Lower leg skin (tissue), 3 donors: ENCODE measurements at regions not wholly inside any gene's neighbourhood (a gene's known extent, or its start where the extent isn't known, plus 50 kb on each side); places are given as distances from the start of the nearest gene placed in this dataset.

ENCODE experiments used
- CTCF ChIP-seq, 3 donors: fragments of 450-650 bp; IDR thresholded peaks; one replicate each; pipeline ENCODE4 v1.5.1; 2016; ENCODE audit warnings: antibody characterized with exemption in 3 of 3, mild to moderate bottlenecking in 3 of 3, moderate library complexity in 2 of 3
- POLR2A ChIP-seq, 2 donors: fragments of 450-650 bp; IDR thresholded peaks; one replicate each; pipeline ENCODE4 v1.6.1; 2016 to 2017; ENCODE audit warnings: antibody characterized with exemption in 2 of 2, mild to moderate bottlenecking in 1 of 2, moderate library complexity in 1 of 2

- no peak for TF ChIP-seq CTCF (IDR thresholded peaks at IDR 0.05)
- TF ChIP-seq POLR2A (IDR thresholded peaks at IDR 0.05), result no peak
Observed at GRCh38 chr1:241442686-241443085, 76.9 kb downstream of the FH start.
